SK-N-MC (cell line): ENCODE measurements at regions not wholly inside any gene's neighbourhood (a gene's known extent, or its start where the extent isn't known, plus 50 kb on each side); places are given as distances from the start of the nearest gene placed in this dataset.

ENCODE experiments used
- EZH2 ChIP-seq: fragments of 200-600 bp; sonication (generic); IDR thresholded peaks from one replicate; pipeline ENCODE4 v1.6.1; 2017; ENCODE audit warnings: antibody characterized with exemption
- POLR2AphosphoS5 ChIP-seq: IDR thresholded peaks from 2 replicates; pipeline ENCODE4 v1.6.1; 2012; ENCODE audit warnings: mild to moderate bottlenecking, low read depth, low read length, borderline replicate concordance

DNA sequence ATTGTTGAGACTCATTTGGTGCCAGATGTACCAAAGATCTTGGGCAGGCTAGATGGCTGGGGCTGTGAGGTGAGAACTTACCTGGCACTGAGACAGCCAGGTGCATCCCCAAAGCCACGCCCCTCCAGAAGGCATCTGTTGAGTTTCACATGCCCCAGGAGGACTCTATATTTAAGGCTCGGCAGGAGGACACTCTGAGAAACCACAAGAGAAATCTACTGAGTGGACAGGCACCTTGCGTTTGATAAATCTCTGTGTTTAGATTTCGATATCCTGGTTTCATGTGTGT lies 197.9 kb upstream of the ZNF536 start:
- TF ChIP-seq EZH2: no peak
- TF ChIP-seq POLR2AphosphoS5: no peak
